Activated CD8-positive, alpha-beta memory T cell treated with anti-CD3 and anti-CD28 coated beads, Interleukin-2, amount 50 U/mL, for 48 hours (primary cell): ENCODE measurements at regions not wholly inside any gene's neighbourhood (a gene's known extent, or its start where the extent isn't known, plus 50 kb on each side); places are given as distances from the start of the nearest gene placed in this dataset.

Source experiments
- DNase-seq: peaks from one replicate; pipeline ENCODE4 v3.0.0-alpha.2; 2020

- DNase-seq = no peak
Observed at GRCh38 chr10:4029866-4030265, 244.9 kb upstream of the KLF6 start.

GRCh38 chr10:4028854-4029583 lies 244.0 kb upstream of the KLF6 start:
- DNase-seq = no peak

- DNase-seq = no peak
Observed at GRCh38 chr10:4028027-4028471, 243.0 kb upstream of the KLF6 start.

GRCh38 chr10:4025339-4025738 lies 240.3 kb upstream of the KLF6 start:
- no peak for DNase-seq

- no peak for DNase-seq
Observed at GRCh38 chr10:4024516-4025245, 239.7 kb upstream of the KLF6 start.

GRCh38 chr10:4024027-4024426 lies 239.0 kb upstream of the KLF6 start:
- no peak for DNase-seq

GRCh38 chr10:4022473-4022872 lies 237.5 kb upstream of the KLF6 start:
- no peak for DNase-seq

- no peak for DNase-seq
Observed at GRCh38 chr10:4020631-4021030, 235.6 kb upstream of the KLF6 start.

- no peak for DNase-seq
Observed at GRCh38 chr10:4018054-4018511, 233.1 kb upstream of the KLF6 start.

GRCh38 chr10:4017336-4017735 lies 232.3 kb upstream of the KLF6 start:
- DNase-seq = no peak

- no peak for DNase-seq
Observed at GRCh38 chr10:4016214-4016740, 231.3 kb upstream of the KLF6 start.

GRCh38 chr10:4013651-4014121 lies 228.7 kb upstream of the KLF6 start:
- DNase-seq = peak; percentile 61

- DNase-seq = no peak
Observed at GRCh38 chr10:4012848-4013247, 227.8 kb upstream of the KLF6 start.

GRCh38 chr10:4011136-4011812 lies 226.3 kb upstream of the KLF6 start:
- no peak for DNase-seq

- no peak for DNase-seq
Observed at GRCh38 chr10:4008676-4009382, 223.8 kb upstream of the KLF6 start.

- no peak for DNase-seq
Observed at GRCh38 chr10:4007771-4008170, 222.8 kb upstream of the KLF6 start.

GRCh38 chr10:4006858-4007257 lies 221.8 kb upstream of the KLF6 start:
- DNase-seq = no peak

- DNase-seq = no peak
Observed at GRCh38 chr10:4006051-4006450, 221.0 kb upstream of the KLF6 start.

GRCh38 chr10:4004990-4005389 lies 220.0 kb upstream of the KLF6 start:
- DNase-seq = no peak

GRCh38 chr10:4004144-4004543 lies 219.1 kb upstream of the KLF6 start:
- DNase-seq = no peak

GRCh38 chr10:4003348-4003973 lies 218.5 kb upstream of the KLF6 start:
- DNase-seq = no peak

GRCh38 chr10:4001811-4002210 lies 216.8 kb upstream of the KLF6 start:
- no peak for DNase-seq
